ENCODE measurements at regions not wholly inside any gene's neighbourhood (a gene's known extent, or its start where the extent isn't known, plus 50 kb on each side); places are given as distances from the start of the nearest gene placed in this dataset.

DNA sequence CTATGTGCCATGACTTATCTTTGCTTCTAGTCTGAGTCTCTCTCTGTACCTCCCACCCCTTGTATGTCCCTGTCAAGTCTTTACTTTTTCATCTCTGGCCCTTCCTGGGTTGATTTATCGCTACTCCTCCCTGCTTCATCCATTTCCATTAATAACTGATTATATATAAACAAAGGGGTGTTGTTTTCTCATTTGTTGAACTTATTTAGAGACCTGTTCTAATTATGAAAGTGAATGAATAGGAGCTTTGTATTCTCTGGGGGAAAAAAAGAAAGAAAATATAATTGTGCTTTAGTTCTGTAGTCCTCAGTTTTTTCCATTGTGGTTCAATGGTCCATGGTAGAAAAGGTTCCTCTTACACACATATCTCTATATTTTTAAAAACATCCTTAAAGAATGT, 328.9 kb upstream of the PPP2R3A start:
- H3K4me1 Mint-ChIP-seq (ENCODE audit: low read depth) = no peaks in the 10 kb centered on the region
- TF ChIP-seq, protein P1, sequence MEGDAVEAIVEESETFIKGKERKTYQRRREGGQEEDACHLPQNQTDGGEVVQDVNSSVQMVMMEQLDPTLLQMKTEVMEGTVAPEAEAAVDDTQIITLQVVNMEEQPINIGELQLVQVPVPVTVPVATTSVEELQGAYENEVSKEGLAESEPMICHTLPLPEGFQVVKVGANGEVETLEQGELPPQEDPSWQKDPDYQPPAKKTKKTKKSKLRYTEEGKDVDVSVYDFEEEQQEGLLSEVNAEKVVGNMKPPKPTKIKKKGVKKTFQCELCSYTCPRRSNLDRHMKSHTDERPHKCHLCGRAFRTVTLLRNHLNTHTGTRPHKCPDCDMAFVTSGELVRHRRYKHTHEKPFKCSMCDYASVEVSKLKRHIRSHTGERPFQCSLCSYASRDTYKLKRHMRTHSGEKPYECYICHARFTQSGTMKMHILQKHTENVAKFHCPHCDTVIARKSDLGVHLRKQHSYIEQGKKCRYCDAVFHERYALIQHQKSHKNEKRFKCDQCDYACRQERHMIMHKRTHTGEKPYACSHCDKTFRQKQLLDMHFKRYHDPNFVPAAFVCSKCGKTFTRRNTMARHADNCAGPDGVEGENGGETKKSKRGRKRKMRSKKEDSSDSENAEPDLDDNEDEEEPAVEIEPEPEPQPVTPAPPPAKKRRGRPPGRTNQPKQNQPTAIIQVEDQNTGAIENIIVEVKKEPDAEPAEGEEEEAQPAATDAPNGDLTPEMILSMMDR (IDR thresholded peaks at IDR 0.05) = no peak
- peaks cover 3% of the 10 kb centered on the region; the same call in 1 of the 2 replicates for H3K27me3 Mint-ChIP-seq (ENCODE audit: insufficient read depth)
- H3K9me3 Mint-ChIP-seq = peaks cover 8% of the 10 kb centered on the region; the same call in 1 of the 2 replicates
- H3K4me3 Mint-ChIP-seq = no peak overlapping the region
- DNase-seq = no peak
- no peaks in the 10 kb centered on the region for H3K36me3 Mint-ChIP-seq (ENCODE audit: low read depth)
- no peak overlapping the region for H3K27ac Mint-ChIP-seq

DNA sequence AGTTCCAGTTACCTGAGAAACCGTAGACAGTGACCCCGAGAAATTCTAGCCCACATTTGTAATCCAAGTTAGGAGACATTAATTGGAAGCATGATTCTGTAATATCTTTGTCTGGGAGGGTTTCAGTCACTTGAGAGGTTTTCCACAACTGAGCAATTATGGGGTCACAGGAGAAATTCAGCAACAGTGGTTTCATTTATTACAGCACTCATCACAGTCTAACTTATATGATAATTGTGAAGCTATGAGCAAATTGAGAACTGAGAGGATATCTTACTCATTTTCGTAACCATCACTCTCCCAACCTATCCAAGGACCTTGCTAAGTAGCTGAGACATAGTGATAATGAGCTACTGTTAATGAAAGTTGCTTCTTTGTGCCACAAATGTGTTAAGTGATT, 328.5 kb upstream of the PPP2R3A start:
- no peak overlapping the region for H3K4me3 Mint-ChIP-seq
- TF ChIP-seq, protein P1 (IDR thresholded peaks at IDR 0.05) = no peak
- no peaks in the 10 kb centered on the region for H3K36me3 Mint-ChIP-seq (ENCODE audit: low read depth)
- H3K9me3 Mint-ChIP-seq = peaks cover 8% of the 10 kb centered on the region; the same call in 1 of the 2 replicates
- peaks cover 3% of the 10 kb centered on the region; the same call in 1 of the 2 replicates for H3K27me3 Mint-ChIP-seq (ENCODE audit: insufficient read depth)
- no peak overlapping the region for H3K27ac Mint-ChIP-seq
- no peaks in the 10 kb centered on the region for H3K4me1 Mint-ChIP-seq (ENCODE audit: low read depth)
- no peak for DNase-seq

DNA sequence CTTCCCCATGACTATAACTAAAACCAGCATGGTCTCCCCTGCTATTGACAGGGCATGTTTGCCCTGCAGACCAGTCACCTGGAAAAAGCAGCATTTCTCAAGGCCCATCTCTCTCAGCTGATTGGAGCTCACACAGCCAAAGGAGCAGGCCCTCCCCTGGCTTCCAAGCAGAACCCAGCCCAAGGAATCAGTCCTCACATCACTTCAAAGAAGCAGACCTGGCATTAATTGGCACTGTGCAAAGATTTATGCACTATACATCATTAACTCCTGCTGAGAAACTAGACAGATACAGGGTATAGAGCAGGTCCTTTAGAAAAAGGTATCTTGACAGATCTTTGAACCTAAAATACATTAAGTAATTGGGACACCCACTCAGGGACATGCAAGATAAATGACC, 323.8 kb upstream of the PPP2R3A start:
- H3K36me3 Mint-ChIP-seq (ENCODE audit: low read depth) = no peaks in the 10 kb centered on the region
- peaks cover 4% of the 10 kb centered on the region; the same call in 1 of the 2 replicates for H3K9me3 Mint-ChIP-seq
- no peaks in the 10 kb centered on the region; the same call in none of the 2 replicates for H3K27me3 Mint-ChIP-seq (ENCODE audit: insufficient read depth)
- DNase-seq = no peak
- no peak overlapping the region for H3K4me3 Mint-ChIP-seq
- TF ChIP-seq, protein P1 (IDR thresholded peaks at IDR 0.05) = no peak
- H3K27ac Mint-ChIP-seq = no peak overlapping the region
- no peaks in the 10 kb centered on the region for H3K4me1 Mint-ChIP-seq (ENCODE audit: low read depth)

DNA sequence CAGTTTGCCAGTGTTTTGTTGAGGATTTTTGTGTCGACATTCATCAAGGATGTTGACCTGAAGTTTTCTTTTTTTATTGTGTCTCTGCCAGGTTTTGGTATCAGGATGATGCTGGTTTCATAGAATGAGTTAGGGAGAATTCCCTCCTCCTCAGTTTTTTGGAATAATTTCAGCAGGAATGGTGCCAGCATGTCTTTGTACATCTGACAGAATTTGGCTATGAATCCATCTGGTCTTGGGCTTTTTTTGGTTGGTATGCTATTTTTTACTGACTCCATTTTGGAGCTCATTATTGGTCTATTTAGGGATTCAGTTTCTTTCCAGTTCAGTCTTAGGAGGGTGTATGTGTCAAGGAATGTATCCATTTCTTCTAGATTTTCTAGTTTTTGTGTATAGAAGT, 320.0 kb upstream of the PPP2R3A start:
- no peak overlapping the region for H3K27ac Mint-ChIP-seq
- DNase-seq = no peak
- no peaks in the 10 kb centered on the region for H3K36me3 Mint-ChIP-seq (ENCODE audit: low read depth)
- TF ChIP-seq, protein P1 (IDR thresholded peaks at IDR 0.05) = no peak
- H3K9me3 Mint-ChIP-seq = peaks cover 18% of the 10 kb centered on the region
- H3K27me3 Mint-ChIP-seq (ENCODE audit: insufficient read depth) = peaks cover 4% of the 10 kb centered on the region
- no peak overlapping the region for H3K4me3 Mint-ChIP-seq
- H3K4me1 Mint-ChIP-seq (ENCODE audit: low read depth) = no peaks in the 10 kb centered on the region

DNA sequence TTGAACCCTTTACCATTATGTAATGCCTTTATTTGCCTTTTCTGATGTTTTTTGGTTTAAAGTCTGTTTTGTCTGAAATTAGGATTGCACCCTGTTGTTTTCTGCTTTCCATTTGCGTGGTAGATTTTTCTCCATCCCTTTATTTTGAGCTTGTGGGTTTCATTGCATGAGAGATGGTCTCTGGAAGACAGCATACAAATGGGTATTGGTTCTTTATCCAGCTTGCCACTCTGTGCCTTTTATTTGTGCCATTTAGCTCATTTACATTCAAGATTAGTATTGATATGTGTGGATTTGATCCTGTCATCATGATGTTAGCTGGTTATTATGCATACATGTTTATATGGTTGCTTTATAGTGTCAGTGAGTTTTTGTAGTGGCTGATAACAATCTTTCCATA, 318.7 kb upstream of the PPP2R3A start:
- H3K9me3 Mint-ChIP-seq = peaks cover 18% of the 10 kb centered on the region

More for the DNA sequence above, 318.7 kb upstream of the PPP2R3A start:
- Mint-ChIP-seq H3K4me3 (no peak overlapping the region), H3K27ac (no peak overlapping the region), H3K27me3 (ENCODE audit: insufficient read depth) (peaks cover 4% of the 10 kb centered on the region), H3K4me1 (ENCODE audit: low read depth) (no peaks in the 10 kb centered on the region), H3K36me3 (ENCODE audit: low read depth) (no peaks in the 10 kb centered on the region)
- no peak for DNase-seq
- TF ChIP-seq, protein P1 (IDR thresholded peaks at IDR 0.05) = no peak
